ENCODE measurements at regions not wholly inside any gene's neighbourhood (a gene's known extent, or its start where the extent isn't known, plus 50 kb on each side); places are given as distances from the start of the nearest gene placed in this dataset.
A peak's percentile ranks its signal among the peaks of the same experiment; 100 is the strongest.

DNA sequence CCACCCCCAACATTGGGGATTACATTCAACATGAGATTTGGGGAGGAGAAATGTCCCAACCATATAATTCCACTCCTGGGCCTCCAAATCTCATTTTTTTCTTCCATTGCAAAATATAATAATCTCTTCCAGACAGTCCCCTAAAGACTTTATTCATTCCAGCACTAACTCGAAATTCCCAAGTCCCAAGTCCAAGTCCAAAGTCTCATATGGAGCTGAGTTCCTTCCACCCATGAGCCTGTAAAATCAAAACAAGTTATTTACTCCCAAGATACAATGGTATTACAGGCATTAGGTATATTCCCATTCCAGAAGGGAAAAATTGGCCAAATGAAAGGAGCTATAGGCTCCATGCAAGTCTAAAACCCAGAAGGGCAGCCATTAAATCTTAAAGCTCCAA, 56.7 kb downstream of the P2RY1 start:
- TF ChIP-seq POLR2A (IDR thresholded peaks at IDR 0.05): no peak
- TF ChIP-seq, protein P1, sequence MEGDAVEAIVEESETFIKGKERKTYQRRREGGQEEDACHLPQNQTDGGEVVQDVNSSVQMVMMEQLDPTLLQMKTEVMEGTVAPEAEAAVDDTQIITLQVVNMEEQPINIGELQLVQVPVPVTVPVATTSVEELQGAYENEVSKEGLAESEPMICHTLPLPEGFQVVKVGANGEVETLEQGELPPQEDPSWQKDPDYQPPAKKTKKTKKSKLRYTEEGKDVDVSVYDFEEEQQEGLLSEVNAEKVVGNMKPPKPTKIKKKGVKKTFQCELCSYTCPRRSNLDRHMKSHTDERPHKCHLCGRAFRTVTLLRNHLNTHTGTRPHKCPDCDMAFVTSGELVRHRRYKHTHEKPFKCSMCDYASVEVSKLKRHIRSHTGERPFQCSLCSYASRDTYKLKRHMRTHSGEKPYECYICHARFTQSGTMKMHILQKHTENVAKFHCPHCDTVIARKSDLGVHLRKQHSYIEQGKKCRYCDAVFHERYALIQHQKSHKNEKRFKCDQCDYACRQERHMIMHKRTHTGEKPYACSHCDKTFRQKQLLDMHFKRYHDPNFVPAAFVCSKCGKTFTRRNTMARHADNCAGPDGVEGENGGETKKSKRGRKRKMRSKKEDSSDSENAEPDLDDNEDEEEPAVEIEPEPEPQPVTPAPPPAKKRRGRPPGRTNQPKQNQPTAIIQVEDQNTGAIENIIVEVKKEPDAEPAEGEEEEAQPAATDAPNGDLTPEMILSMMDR (IDR thresholded peaks at IDR 0.05): no peak

DNA sequence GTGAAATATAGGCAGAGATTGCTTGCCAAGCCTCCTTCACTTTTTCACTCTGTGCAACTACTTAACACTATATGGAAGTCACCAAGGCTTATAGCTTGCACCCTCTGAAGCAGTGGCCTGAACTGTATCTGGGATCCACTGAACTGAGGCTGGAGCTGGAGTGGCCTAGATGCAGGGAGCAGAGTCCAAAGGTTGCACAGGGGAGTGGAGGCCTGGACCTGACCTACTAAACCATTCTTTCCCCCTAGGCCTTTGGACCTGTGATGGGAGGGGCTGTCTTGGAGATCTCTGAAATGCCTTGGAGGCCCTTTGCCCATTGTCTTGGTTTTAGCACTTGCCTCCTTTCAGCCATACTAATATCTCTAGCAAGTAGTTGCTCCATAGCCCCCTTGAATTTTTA, 57.5 kb downstream of the P2RY1 start:
- Histone ChIP-seq H3K9me3 (no peaks in the 10 kb centered on the region), H3K27ac (peak overlapping the region in 1 of 4 donors; percentile 15), H3K27me3 (no peaks in the 10 kb centered on the region), H3K4me1 (no peaks in the 10 kb centered on the region), H3K4me3 (no peak overlapping the region), H3K36me3 (no peaks in the 10 kb centered on the region)
- DNase-seq: peak in 2 of 3 donors; percentile 65 to 68
- TF ChIP-seq, protein P1 (IDR thresholded peaks at IDR 0.05): no peak
- no peak for TF ChIP-seq POLR2A (IDR thresholded peaks at IDR 0.05)

More for the DNA sequence above, 56.7 kb downstream of the P2RY1 start:
- H3K9me3 ChIP-seq: no peaks in the 10 kb centered on the region
- H3K4me1 ChIP-seq: no peaks in the 10 kb centered on the region
- H3K27ac ChIP-seq: no peak overlapping the region
- no peaks in the 10 kb centered on the region for H3K27me3 ChIP-seq
- H3K4me3 ChIP-seq: no peak overlapping the region
- no peak for DNase-seq
- no peaks in the 10 kb centered on the region for H3K36me3 ChIP-seq

- no peak for DNase-seq
- Histone ChIP-seq H3K4me1 (no peaks in the 10 kb centered on the region), H3K27me3 (no peaks in the 10 kb centered on the region), H3K27ac (no peak overlapping the region), H3K36me3 (no peaks in the 10 kb centered on the region), H3K9me3 (no peaks in the 10 kb centered on the region), H3K4me3 (no peak overlapping the region)
- no peak for TF ChIP-seq POLR2A (IDR thresholded peaks at IDR 0.05)
- TF ChIP-seq, protein P1 (IDR thresholded peaks at IDR 0.05): no peak
These were observed 58.7 kb downstream of the P2RY1 start for GRCh38 chr3:152893647-152894046.

GRCh38 chr3:152899306-152899705, 64.4 kb downstream of the P2RY1 start:
- Histone ChIP-seq H3K9me3 (no peaks in the 10 kb centered on the region), H3K27me3 (no peaks in the 10 kb centered on the region), H3K4me3 (no peak overlapping the region), H3K27ac (no peak overlapping the region), H3K4me1 (no peaks in the 10 kb centered on the region), H3K36me3 (no peaks in the 10 kb centered on the region)
- no peak for TF ChIP-seq POLR2A (IDR thresholded peaks at IDR 0.05)
- TF ChIP-seq, protein P1 (IDR thresholded peaks at IDR 0.05): no peak
- no peak for DNase-seq

DNA sequence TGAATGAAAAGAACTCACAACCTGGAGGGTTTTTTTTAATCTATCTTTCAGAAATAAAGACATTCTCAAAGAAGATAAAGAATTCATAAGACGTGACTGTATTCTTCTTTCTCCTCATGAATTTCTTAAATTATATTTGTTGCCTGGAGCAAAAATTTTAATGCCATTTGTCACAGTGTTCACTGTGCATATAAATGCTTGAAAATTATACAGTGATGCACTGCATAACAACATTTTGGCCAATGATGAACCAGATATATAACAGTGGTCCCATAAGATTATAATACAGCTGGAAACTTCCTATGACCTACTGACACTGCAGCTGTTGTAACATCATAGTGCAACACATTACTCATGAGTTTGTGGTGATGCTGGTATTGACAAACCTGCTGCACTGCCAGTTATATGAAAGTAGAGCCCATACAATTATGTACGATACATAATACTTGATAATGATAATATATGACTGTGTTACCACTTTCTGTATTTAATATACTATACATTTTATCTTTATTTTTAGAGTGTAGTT, 67.3 kb downstream of the P2RY1 start:
- TF ChIP-seq, protein P1 (IDR thresholded peaks at IDR 0.05): no peak
- TF ChIP-seq POLR2A (IDR thresholded peaks at IDR 0.05): no peak
- Histone ChIP-seq H3K27me3 (no peaks in the 10 kb centered on the region), H3K27ac (no peak overlapping the region), H3K4me1 (no peaks in the 10 kb centered on the region), H3K4me3 (no peak overlapping the region), H3K9me3 (no peaks in the 10 kb centered on the region), H3K36me3 (no peaks in the 10 kb centered on the region)
- no peak for DNase-seq

GRCh38 chr3:152905631-152906030, 70.7 kb downstream of the P2RY1 start:
- Histone ChIP-seq H3K27ac (no peak overlapping the region), H3K36me3 (no peaks in the 10 kb centered on the region), H3K4me3 (no peak overlapping the region), H3K27me3 (no peaks in the 10 kb centered on the region), H3K9me3 (no peaks in the 10 kb centered on the region), H3K4me1 (no peaks in the 10 kb centered on the region)
- DNase-seq: no peak
- TF ChIP-seq, protein P1 (IDR thresholded peaks at IDR 0.05): no peak
- TF ChIP-seq POLR2A (IDR thresholded peaks at IDR 0.05): no peak
